Calu3 (cell line): ENCODE measurements at regions not wholly inside any gene's neighbourhood (a gene's known extent, or its start where the extent isn't known, plus 50 kb on each side); places are given as distances from the start of the nearest gene placed in this dataset.
A peak's percentile ranks its signal among the peaks of the same experiment; 100 is the strongest.

Experiments used
- BruUV-seq: library from RNA; stranded (reverse); fragments of 400-500 nt; replicated peaks from 2 replicates; lab custom pipeline; 2021; lab: Mats Ljungman, UMichigan
- CTCF ChIA-PET: fragments of 300-600 bp; sonication (Branson Sonifier 250); formaldehyde crosslinking; loops from one replicate; lab custom pipeline; 2022; ENCODE audit warnings: antibody characterized with exemption; lab: Charles Lee
- DNase-seq: peaks from one replicate; pipeline ENCODE4 v3.0.0; 2022
- H3K27ac Mint-ChIP-seq: one replicate; pipeline ENCODE4 v1.8.0; 2022; ENCODE audit warnings: mixed read lengths; ENCODE audit not compliant: unreplicated experiment
- H3K27me3 Mint-ChIP-seq: one replicate; pipeline ENCODE4 v1.8.0; 2022; ENCODE audit warnings: mixed read lengths; ENCODE audit not compliant: unreplicated experiment
- H3K36me3 Mint-ChIP-seq: one replicate; pipeline ENCODE4 v1.8.0; 2022; ENCODE audit warnings: mild to moderate bottlenecking, moderate library complexity, mixed read lengths; ENCODE audit not compliant: insufficient read depth, unreplicated experiment
- H3K4me1 Mint-ChIP-seq: one replicate; pipeline ENCODE4 v1.8.0; 2022; ENCODE audit warnings: mild to moderate bottlenecking, low read depth, mixed read lengths; ENCODE audit not compliant: unreplicated experiment
- H3K4me3 Mint-ChIP-seq: one replicate; pipeline ENCODE4 v1.8.0; 2022; ENCODE audit warnings: mild to moderate bottlenecking, low read depth, moderate library complexity, mixed read lengths; ENCODE audit not compliant: unreplicated experiment
- H3K9me3 Mint-ChIP-seq: one replicate; pipeline ENCODE4 v1.8.0; 2022; ENCODE audit warnings: low read depth, mixed read lengths; ENCODE audit not compliant: unreplicated experiment
- intact Hi-C: fragments of 100-400 bp; cut with micrococcal nuclease; formaldehyde crosslinking; loops from one replicate; pipeline ENCODE4 v1.10.0; 2022; ENCODE audit not compliant: unreplicated experiment
- TF ChIP-seq, protein P1 (sequence below): fragments of 200-600 bp; IDR thresholded peaks from one replicate; pipeline ENCODE4 v1.8.0; 2022; ENCODE audit warnings: antibody characterized with exemption; ENCODE audit not compliant: unreplicated experiment

DNA sequence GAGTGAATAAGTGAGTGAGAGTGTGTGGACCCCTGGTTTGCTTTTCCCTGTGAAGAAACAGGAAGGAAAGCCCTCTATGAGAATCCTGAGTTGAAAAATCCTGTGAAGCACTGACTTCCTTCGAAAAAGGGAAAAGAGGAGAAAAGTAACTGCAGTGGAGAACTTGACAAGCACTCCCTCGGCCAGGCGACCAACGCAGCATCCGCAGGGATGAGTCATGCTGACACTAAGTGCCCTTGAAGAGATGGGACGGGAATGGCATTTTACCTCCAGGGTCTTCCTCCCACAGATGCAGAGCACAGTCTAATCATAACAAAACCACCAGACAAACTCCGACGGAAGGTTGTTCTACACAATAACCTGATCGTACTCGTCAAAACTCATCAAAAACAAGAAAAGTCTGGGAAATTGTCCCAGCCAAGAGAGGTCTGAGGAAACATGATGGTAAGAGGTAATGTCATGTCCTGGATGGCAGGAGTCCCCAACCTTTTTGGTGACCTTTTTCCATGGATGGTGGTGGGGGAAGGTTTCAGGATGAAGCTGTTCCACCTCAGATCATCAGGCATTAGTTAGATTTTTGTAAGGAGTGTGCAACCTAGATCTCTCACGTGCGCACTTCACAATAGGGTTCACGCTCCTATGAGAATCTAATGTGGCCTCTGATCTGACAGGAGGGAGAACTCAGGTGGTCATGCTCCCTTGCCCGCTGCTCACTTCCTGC, 132.2 kb upstream of the B3GAT1 start:
- Mint-ChIP-seq H3K27me3 (no peaks in the 10 kb centered on the region), H3K27ac (no peak overlapping the region), H3K4me3 (no peak overlapping the region), H3K9me3 (peaks cover 17% of the 10 kb centered on the region), H3K4me1 (no peaks in the 10 kb centered on the region), H3K36me3 (no peaks in the 10 kb centered on the region)
- TF ChIP-seq, protein P1, sequence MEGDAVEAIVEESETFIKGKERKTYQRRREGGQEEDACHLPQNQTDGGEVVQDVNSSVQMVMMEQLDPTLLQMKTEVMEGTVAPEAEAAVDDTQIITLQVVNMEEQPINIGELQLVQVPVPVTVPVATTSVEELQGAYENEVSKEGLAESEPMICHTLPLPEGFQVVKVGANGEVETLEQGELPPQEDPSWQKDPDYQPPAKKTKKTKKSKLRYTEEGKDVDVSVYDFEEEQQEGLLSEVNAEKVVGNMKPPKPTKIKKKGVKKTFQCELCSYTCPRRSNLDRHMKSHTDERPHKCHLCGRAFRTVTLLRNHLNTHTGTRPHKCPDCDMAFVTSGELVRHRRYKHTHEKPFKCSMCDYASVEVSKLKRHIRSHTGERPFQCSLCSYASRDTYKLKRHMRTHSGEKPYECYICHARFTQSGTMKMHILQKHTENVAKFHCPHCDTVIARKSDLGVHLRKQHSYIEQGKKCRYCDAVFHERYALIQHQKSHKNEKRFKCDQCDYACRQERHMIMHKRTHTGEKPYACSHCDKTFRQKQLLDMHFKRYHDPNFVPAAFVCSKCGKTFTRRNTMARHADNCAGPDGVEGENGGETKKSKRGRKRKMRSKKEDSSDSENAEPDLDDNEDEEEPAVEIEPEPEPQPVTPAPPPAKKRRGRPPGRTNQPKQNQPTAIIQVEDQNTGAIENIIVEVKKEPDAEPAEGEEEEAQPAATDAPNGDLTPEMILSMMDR = no peak
- CTCF ChIA-PET = no interaction called here
- intact Hi-C loops = no loop called here
- no peak for DNase-seq
- BruUV-seq = no TSS peak

DNA sequence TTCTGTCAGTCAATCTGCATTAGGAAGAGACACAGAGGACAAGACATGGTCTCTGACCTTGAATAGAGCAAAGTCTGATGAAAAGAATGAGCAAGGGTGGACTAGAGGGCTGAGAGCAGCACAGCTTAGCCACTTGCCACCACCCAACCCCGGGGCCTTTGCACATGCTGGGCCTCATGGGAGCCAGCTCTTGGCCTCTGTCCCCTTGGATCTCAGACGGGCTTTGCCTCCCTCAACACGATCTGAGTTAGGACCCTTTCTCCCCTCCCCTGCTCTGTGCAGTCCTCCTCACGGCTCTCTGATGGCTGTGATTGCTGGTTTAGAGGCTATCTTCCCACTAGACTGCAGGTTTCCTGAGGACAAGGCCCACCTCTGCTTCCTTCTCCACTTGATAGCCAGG, 131.6 kb upstream of the B3GAT1 start:
- BruUV-seq = no TSS peak
- no peaks in the 10 kb centered on the region for H3K27me3 Mint-ChIP-seq
- TF ChIP-seq, protein P1 = no peak
- DNase-seq = no peak
- CTCF ChIA-PET = interaction anchor here (0.6 kb wide), 1 partner anchor 171 kb away, joined by 4 read pairs; no protein-coding TSS in a partner anchor
- H3K27ac Mint-ChIP-seq = no peak overlapping the region
- H3K4me1 Mint-ChIP-seq = no peaks in the 10 kb centered on the region
- intact Hi-C loops = no loop called here
- peaks cover 17% of the 10 kb centered on the region for H3K9me3 Mint-ChIP-seq
- no peaks in the 10 kb centered on the region for H3K36me3 Mint-ChIP-seq
- no peak overlapping the region for H3K4me3 Mint-ChIP-seq

DNA sequence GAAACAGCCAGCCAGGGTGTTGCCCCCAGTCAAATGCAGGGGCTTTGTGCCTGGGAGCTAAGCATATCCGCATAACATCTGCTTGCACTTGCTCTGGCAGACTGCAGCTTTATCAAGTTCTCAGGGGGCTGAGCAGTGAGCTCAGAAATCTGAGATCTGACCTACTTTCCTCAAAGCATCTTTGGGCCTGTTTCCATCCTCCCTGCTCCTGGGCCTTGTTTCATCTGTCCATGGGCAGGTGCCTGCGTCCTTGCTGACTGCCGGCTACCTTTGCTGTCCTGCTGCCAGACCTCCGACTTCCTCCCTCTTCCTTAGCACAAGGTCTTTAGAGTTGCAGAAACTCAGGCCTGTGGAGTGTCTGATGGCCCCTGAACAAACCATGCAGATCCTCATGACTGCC, 131.2 kb upstream of the B3GAT1 start:
- no peak for DNase-seq
- intact Hi-C loops = no loop called here
- TF ChIP-seq, protein P1 = no peak
- Mint-ChIP-seq H3K27ac (no peak overlapping the region), H3K36me3 (no peaks in the 10 kb centered on the region), H3K4me3 (no peak overlapping the region), H3K4me1 (no peaks in the 10 kb centered on the region), H3K9me3 (peaks cover 21% of the 10 kb centered on the region), H3K27me3 (no peaks in the 10 kb centered on the region)
- BruUV-seq = no TSS peak
- CTCF ChIA-PET = interaction anchor here (0.6 kb wide), 1 partner anchor 171 kb away, joined by 4 read pairs; no protein-coding TSS in a partner anchor

DNA sequence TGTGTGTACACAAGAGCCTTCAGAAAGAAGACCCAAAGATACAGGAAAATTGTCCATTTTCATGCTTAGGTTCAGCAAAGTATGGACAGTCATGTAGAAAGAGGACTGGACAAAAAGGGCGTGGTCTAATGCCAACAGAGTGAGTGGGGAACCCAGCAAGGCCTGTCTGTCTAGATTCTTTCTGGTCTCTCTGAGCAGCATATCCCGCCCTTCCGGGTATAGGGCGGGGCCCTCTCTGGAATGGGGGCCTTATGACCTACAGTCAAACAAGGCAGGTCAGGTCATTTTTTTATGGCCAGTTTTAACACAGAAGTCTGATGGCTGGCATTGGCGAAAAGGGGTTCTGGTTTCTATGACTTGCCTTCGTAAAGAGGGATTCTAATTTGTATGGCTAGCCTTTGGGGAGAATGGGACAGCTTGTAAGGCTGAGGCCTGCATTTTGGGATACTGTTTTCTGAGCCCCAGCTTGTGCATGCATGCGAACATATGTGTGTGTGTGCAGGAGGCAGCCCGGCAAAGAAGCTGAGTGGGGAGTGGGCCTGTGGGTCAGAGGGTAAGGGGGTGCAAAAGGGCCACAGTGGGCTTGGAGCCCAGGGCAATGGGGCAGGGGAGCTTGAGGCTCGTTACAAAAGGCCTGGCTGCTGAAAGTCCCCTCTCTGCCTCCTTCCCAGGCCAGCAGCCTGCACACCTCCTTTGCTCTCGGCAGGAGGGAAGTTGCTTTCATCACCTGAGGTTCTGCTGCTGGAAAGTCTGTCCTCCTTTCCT, 130.5 kb upstream of the B3GAT1 start:
- H3K27me3 Mint-ChIP-seq = no peaks in the 10 kb centered on the region
- no TSS peak for BruUV-seq
- H3K36me3 Mint-ChIP-seq = no peaks in the 10 kb centered on the region
- no peak overlapping the region for H3K4me3 Mint-ChIP-seq
- H3K27ac Mint-ChIP-seq = no peak overlapping the region
- no peaks in the 10 kb centered on the region for H3K4me1 Mint-ChIP-seq
- DNase-seq = peak; percentile 39
- TF ChIP-seq, protein P1 = no peak
- intact Hi-C loops = no loop called here
- H3K9me3 Mint-ChIP-seq = peaks cover 22% of the 10 kb centered on the region
- CTCF ChIA-PET = no interaction called here
